Neural progenitor cell (in vitro differentiated cells): ENCODE measurements at regions not wholly inside any gene's neighbourhood (a gene's known extent, or its start where the extent isn't known, plus 50 kb on each side); places are given as distances from the start of the nearest gene placed in this dataset.

ENCODE experiments used
- EZH2phosphoT487 ChIP-seq: fragments of 200-600 bp; sonication (generic); IDR thresholded peaks from 2 replicates; pipeline ENCODE4 v1.6.1; 2017; ENCODE audit warnings: antibody characterized with exemption
- TF ChIP-seq, protein P1 (sequence below): fragments of 200-600 bp; sonication (generic); IDR thresholded peaks from 2 replicates; pipeline ENCODE4 v1.5.1; 2017; ENCODE audit warnings: antibody characterized with exemption, mild to moderate bottlenecking

GRCh38 chr11:57098191-57098590 is 83.6 kb upstream of the LRRC55 start:
- TF ChIP-seq, protein P1, sequence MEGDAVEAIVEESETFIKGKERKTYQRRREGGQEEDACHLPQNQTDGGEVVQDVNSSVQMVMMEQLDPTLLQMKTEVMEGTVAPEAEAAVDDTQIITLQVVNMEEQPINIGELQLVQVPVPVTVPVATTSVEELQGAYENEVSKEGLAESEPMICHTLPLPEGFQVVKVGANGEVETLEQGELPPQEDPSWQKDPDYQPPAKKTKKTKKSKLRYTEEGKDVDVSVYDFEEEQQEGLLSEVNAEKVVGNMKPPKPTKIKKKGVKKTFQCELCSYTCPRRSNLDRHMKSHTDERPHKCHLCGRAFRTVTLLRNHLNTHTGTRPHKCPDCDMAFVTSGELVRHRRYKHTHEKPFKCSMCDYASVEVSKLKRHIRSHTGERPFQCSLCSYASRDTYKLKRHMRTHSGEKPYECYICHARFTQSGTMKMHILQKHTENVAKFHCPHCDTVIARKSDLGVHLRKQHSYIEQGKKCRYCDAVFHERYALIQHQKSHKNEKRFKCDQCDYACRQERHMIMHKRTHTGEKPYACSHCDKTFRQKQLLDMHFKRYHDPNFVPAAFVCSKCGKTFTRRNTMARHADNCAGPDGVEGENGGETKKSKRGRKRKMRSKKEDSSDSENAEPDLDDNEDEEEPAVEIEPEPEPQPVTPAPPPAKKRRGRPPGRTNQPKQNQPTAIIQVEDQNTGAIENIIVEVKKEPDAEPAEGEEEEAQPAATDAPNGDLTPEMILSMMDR: no peak
- no peak for TF ChIP-seq EZH2phosphoT487
